Activated CD4-positive, alpha-beta T cell treated with anti-CD3 and anti-CD28 coated beads, Interleukin-2, amount 50 U/mL, for 1 hour (primary cell): ENCODE measurements at regions not wholly inside any gene's neighbourhood (a gene's known extent, or its start where the extent isn't known, plus 50 kb on each side); places are given as distances from the start of the nearest gene placed in this dataset.

ENCODE experiments used
- DNase-seq: peaks from one replicate; pipeline ENCODE4 v3.0.0-alpha.2; 2020

GRCh38 chr12:115416869-115417268 is 732.9 kb upstream of the TBX3 start:
- no peak for DNase-seq

GRCh38 chr12:115413626-115414025 is 729.7 kb upstream of the TBX3 start:
- no peak for DNase-seq

GRCh38 chr12:115412831-115413230 is 728.9 kb upstream of the TBX3 start:
- DNase-seq: no peak

DNA sequence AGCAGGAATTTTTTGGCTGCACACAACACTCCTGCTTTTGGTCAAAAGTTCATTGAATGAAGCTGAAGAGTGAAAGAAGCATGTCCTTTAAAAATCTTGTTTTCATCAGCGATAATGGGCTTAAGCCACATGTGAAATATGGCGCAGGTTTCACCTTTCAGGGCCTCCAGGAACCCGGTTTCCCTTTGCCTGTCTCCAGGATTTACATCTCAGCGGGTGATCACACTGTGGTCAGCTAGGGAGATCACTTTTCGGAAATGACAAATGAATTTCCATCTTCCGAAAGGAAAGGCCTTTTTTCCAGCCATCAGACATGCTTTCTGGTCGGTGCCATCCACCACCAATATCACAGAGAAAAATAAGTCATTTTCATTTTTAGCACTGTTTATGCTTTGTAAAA is 727.1 kb upstream of the TBX3 start:
- DNase-seq: no peak

DNA sequence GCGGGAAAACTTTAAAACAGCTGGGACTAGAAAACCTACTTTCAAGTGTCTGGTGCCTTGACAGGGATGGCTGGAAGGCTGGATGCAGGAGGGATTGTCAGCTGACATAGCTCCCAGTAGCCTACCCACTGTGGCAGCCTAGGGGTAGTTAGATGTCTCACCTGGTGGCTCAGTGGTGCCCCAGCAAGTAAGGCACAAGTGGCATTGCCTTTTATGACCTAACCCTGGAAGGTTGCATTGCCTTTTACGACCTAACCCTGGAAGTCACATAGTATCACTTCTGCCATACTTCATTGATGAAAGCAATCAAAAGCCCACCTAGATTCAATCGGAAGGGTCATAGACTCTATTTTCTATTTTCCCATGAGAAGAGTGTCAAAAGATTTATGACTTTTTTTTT is 724.7 kb upstream of the TBX3 start:
- no peak for DNase-seq

DNA sequence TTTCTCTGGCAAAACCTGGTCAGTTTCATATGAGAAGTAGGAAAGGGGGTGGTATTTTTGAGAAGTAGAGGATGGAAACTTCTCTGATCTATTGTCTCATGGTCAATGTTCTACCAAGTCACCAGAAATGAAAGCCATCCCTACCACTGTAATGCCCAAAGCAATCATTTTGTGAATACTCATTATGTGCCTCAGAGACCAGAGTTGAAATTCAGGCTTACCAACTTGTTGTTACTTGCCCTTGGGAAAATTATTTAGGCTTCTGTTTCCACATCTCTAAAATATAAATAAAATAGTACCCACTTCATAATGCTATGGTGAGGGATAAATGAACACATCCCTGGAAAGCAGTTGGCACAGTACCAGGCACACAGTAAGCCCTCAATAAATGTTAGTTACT is 723.7 kb upstream of the TBX3 start:
- no peak for DNase-seq

DNA sequence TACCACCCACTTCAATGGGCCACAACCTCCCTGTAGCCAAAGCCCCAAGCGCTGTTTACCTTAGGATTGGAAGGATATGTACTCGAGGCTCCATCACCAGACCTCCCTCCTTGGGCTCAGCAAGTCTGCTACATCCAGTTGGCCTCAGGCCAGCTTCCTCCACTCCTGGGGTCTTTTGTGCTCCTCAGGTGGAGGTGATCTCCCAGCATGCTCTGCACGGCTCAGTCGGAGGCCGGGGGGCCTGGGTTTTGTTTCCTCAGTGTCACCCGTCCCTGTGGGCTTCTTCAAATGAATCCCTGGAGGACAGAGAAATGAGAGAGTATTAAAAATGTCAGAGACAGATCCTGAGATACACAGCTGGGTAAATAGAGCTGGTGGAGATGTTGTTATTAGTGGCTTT is 723.1 kb upstream of the TBX3 start:
- no peak for DNase-seq

DNA sequence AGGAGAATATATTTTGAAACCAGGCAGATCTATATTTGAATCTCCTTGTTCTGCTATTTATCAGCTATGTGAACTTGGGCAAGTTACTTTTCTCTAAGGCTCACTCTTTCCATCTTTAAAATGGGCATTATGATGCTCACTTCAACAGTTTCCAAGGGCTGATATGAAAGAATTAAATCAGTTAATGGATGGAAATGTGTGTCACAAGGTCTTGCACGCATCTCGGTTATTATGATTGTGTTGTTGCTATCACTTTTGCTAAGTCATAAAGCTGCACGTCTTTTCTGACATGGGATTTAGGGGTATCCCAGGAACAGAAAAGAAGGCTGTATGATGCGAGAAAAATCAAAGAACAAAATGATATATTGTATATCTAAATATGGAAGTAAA is 721.5 kb upstream of the TBX3 start:
- no peak for DNase-seq

GRCh38 chr12:115404761-115405470 is 720.9 kb upstream of the TBX3 start:
- DNase-seq: no peak

DNA sequence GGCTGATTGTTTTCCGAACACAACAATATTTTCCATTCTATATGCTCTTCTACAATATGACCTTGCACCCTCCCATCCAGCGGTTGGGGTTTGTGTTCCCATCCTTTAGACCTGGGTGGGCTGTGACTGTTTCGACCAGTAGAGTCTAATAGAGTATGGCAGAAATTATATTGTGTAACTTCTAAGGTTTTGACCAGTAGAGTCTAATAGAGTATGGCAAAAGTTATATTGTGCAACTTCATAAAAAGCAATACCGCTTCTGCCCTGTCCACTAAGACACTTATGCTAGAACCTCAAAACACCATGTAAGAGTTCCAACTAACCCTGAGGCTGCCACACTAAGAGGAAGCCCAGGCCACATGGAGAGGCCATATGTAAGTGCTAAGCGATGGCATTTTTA is 719.7 kb upstream of the TBX3 start:
- no peak for DNase-seq

GRCh38 chr12:115403253-115403652 is 719.3 kb upstream of the TBX3 start:
- no peak for DNase-seq

DNA sequence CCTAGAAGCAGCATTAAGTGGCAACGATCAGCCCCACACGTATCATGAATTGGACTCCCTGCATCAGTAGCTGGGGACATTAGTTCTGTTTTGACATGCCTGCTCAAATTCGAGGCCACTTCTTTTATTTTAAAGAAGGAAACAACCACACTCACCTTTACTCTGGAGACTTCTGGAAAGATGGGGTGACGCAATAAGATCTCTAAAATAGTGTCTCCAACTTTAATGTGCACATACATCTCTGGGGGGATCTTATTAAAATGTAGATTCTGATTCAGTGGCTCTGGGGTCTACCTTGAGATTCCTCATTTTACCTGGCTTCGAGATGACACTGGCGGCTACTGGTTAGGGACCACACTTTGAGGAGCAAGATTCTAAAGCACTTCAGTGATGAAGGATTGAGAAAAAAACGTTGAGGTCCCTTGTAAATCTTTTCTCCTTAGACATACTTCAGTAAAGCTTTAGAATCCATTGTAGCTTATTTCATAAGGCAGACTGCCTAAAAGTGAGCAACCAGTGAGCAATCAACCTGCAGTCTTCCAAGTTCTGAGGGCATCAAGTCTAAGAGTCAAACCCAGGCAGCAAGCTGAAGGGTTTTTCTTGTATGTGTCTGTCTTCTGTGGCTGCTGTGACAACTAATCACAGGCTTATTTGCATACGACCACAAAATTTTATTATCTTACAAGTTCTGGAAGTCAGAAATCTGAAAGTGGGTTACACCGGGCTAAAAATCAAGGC is 718.6 kb upstream of the TBX3 start:
- no peak for DNase-seq

DNA sequence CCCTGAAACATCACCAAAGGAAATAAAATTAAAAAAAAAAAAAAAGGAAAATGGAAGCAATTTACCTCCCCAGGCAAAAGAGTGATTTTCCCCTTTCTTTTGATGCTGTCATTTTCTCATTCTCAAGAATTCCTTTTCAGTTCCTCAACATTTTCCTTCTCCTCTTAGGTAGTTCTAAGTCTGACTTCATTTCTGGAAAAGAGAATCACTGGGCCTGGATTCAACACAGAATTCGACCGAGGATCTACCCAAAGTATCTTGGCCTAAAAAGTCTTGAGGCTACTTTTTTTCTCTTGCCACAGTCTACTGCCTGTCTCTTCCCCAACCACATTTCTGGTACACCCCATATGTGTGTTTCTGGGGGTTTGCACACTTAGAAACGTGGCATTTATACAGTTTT is 717.8 kb upstream of the TBX3 start:
- DNase-seq: no peak

GRCh38 chr12:115400011-115400410 is 716.0 kb upstream of the TBX3 start:
- DNase-seq: no peak

GRCh38 chr12:115398311-115398781 is 714.4 kb upstream of the TBX3 start:
- DNase-seq: no peak

GRCh38 chr12:115396567-115396966 is 712.6 kb upstream of the TBX3 start:
- no peak for DNase-seq

- DNase-seq: no peak
Measured at GRCh38 chr12:115394496-115395220, 710.7 kb upstream of the TBX3 start.

DNA sequence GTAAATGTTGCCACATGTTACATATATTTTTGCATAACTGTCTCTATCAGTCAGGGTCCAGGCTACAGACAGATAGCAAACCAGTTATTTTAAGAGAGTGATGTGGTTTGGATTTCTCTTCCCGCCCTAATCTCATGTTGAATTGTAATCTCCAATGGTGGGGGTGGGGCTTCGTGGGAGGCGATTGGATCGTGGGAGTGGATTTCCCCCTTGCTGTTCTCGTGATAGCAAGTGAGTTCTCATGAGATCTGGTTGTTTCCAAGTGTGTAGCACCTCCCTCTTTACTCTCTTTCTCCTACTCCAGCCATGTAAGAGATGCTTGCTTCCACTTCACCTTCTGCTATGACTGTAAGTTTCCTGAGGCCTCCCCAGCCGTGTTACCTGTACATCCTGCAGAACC is 704.2 kb upstream of the TBX3 start:
- no peak for DNase-seq

DNA sequence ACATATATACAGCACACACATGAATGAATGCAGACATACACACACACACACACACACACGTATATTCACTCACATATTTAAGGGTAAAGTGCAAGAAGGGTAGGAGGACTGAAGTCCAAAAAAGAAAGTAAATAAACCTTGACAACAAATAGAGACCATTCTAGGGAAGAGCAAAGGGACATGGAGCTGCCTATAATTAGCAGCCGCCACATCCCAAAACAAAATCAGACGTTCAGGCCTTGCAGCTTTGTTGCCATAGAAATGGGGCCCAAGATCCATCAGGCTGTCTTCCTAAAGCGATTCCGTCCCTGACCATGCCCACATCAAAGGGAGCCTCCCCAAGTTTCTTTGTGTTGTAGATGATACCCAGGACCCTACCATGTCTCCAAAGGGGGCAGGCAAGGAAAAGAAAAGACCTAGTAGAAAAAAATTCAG is 703.5 kb upstream of the TBX3 start:
- DNase-seq: no peak

GRCh38 chr12:115386946-115387345 is 703.0 kb upstream of the TBX3 start:
- DNase-seq: no peak

GRCh38 chr12:115385141-115385540 is 701.2 kb upstream of the TBX3 start:
- DNase-seq: no peak

GRCh38 chr12:115384391-115384790 is 700.4 kb upstream of the TBX3 start:
- no peak for DNase-seq

GRCh38 chr12:115383668-115384067 is 699.7 kb upstream of the TBX3 start:
- no peak for DNase-seq

GRCh38 chr12:115382681-115383080 is 698.7 kb upstream of the TBX3 start:
- no peak for DNase-seq
